ENCODE measurements at regions not wholly inside any gene's neighbourhood (a gene's known extent, or its start where the extent isn't known, plus 50 kb on each side); places are given as distances from the start of the nearest gene placed in this dataset.

GRCh38 chr3:74351213-74351612 is 263.2 kb downstream of the CNTN3 start:
- no peak for TF ChIP-seq CTCF (conservative IDR thresholded peaks at IDR 0.05; ENCODE audit: low read depth, low read length)
- TF ChIP-seq EZH2 (IDR thresholded peaks at IDR 0.05; ENCODE audit: borderline replicate concordance, low read depth, low read length, poor library complexity, severe bottlenecking), result no peak
